HCT116 (cell line): ENCODE measurements at regions not wholly inside any gene's neighbourhood (a gene's known extent, or its start where the extent isn't known, plus 50 kb on each side); places are given as distances from the start of the nearest gene placed in this dataset.

Experiments
- POLR2A ChIP-seq: IDR thresholded peaks from 2 replicates; pipeline ENCODE4 v1.7.0; 2011; ENCODE audit warnings: borderline replicate concordance; ENCODE audit not compliant: insufficient read depth, insufficient read length; ENCODE audit errors: extremely low read depth
- POLR2AphosphoS5 ChIP-seq: IDR thresholded peaks from 2 replicates; pipeline ENCODE4 v1.6.1; 2011; ENCODE audit warnings: mild to moderate bottlenecking, low read depth, low read length, moderate library complexity
- RAD21 ChIP-seq: IDR thresholded peaks from 2 replicates; pipeline ENCODE4 v1.6.1; 2012; ENCODE audit warnings: low read depth, mild to moderate bottlenecking
- SRF ChIP-seq: IDR thresholded peaks from 2 replicates; pipeline ENCODE4 v1.6.1; 2012; ENCODE audit warnings: low read depth
- TF ChIP-seq, protein P1 (sequence below), 3 experiments: fragments of 200-600 bp in 1 of 3; sonication (generic) in 1 of 3; IDR thresholded peaks in 2 of 3; conservative IDR thresholded peaks in 1 of 3; 2 replicates each; pipeline ENCODE4 v1.5.1; 2012 to 2017; ENCODE audit warnings: low read depth in 2 of 3, low read length in 2 of 3, antibody characterized with exemption in 1 of 3, borderline replicate concordance in 1 of 3, control low read depth in 1 of 3, mild to moderate bottlenecking in 1 of 3, mixed read lengths in 1 of 3, mixed run types in 1 of 3, moderate library complexity in 1 of 3; ENCODE audit not compliant: insufficient read depth in 1 of 3

DNA sequence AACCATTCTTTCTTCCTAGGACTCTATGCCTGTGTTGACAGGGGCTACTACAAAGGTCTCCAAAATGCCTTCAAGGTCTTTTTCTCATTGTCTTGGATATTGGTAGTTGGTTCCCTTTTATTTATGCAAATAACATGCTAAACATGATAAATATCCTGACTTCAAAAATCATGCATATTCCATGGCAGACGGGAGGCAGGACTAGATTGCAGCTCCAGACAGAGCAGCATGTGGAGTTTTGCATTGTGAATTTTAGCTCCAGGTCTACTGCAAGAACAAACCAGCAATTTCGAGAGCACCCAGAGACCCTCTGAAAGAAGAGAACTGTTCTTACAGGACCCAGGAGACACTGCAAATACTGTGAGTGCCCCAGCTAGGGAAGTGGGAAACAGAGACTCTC lies 254.9 kb downstream of the RCHY1 start:
- TF ChIP-seq POLR2AphosphoS5 (no peak), SRF (no peak), POLR2A (no peak), RAD21 (no peak)
- TF ChIP-seq, protein P1, sequence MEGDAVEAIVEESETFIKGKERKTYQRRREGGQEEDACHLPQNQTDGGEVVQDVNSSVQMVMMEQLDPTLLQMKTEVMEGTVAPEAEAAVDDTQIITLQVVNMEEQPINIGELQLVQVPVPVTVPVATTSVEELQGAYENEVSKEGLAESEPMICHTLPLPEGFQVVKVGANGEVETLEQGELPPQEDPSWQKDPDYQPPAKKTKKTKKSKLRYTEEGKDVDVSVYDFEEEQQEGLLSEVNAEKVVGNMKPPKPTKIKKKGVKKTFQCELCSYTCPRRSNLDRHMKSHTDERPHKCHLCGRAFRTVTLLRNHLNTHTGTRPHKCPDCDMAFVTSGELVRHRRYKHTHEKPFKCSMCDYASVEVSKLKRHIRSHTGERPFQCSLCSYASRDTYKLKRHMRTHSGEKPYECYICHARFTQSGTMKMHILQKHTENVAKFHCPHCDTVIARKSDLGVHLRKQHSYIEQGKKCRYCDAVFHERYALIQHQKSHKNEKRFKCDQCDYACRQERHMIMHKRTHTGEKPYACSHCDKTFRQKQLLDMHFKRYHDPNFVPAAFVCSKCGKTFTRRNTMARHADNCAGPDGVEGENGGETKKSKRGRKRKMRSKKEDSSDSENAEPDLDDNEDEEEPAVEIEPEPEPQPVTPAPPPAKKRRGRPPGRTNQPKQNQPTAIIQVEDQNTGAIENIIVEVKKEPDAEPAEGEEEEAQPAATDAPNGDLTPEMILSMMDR (IDR thresholded peaks at IDR 0.05 in 2 of 3, conservative IDR thresholded peaks at IDR 0.05 in 1 of 3; ENCODE audit: borderline replicate concordance in 1 of 3, insufficient read depth in 1 of 3, low read depth in 2 of 3, low read length in 2 of 3): no peak
